Activated CD8-positive, alpha-beta T cell treated with anti-CD3 and anti-CD28 coated beads for 36 hours (primary cell): ENCODE measurements at regions not wholly inside any gene's neighbourhood (a gene's known extent, or its start where the extent isn't known, plus 50 kb on each side); places are given as distances from the start of the nearest gene placed in this dataset.

Experiments used
- ATAC-seq: fragments of 200-7000 bp; cut with Tn5 transposase; one replicate; pipeline ENCODE4 v1.10.0; 2021; ENCODE audit warnings: mild to moderate bottlenecking, moderate library complexity
- CTCF ChIA-PET: fragments of 350-600 bp; sonication (Branson Sonifier 250); formaldehyde crosslinking; loops from one replicate; lab custom pipeline; 2021; ENCODE audit warnings: antibody characterized with exemption; lab: Charles Lee
- POLR2A ChIA-PET: fragments of 350-600 bp; sonication (Branson Sonifier 250); formaldehyde crosslinking; loops from one replicate; lab custom pipeline; 2021; ENCODE audit warnings: antibody characterized with exemption; lab: Charles Lee
- DNase-seq: peaks from one replicate; pipeline ENCODE4 v3.0.0-alpha.2; 2020
- H3K27ac Mint-ChIP-seq: one replicate; pipeline ENCODE4 v1.8.0; 2021; ENCODE audit warnings: mild to moderate bottlenecking, mixed read lengths
- H3K27me3 Mint-ChIP-seq: one replicate; pipeline ENCODE4 v1.8.0; 2021; ENCODE audit warnings: mixed read lengths
- H3K36me3 Mint-ChIP-seq: one replicate; pipeline ENCODE4 v1.8.0; 2021; ENCODE audit warnings: low read depth, mixed read lengths
- H3K4me1 Mint-ChIP-seq: one replicate; pipeline ENCODE4 v1.8.0; 2021; ENCODE audit warnings: low read depth, mixed read lengths
- H3K4me3 Mint-ChIP-seq: one replicate; pipeline ENCODE4 v1.8.0; 2021; ENCODE audit warnings: mild to moderate bottlenecking, moderate library complexity, mixed read lengths
- H3K9me3 Mint-ChIP-seq: one replicate; pipeline ENCODE4 v1.8.0; 2021; ENCODE audit warnings: mixed read lengths
- CTCF ChIP-seq: fragments of 200-600 bp; IDR thresholded peaks from one replicate; pipeline ENCODE4 v1.8.0; 2022; ENCODE audit warnings: antibody characterized with exemption, mild to moderate bottlenecking
- intact Hi-C: fragments of 100-400 bp; cut with micrococcal nuclease; formaldehyde crosslinking; loops from one replicate; pipeline ENCODE4 v1.10.0; 2022

DNA sequence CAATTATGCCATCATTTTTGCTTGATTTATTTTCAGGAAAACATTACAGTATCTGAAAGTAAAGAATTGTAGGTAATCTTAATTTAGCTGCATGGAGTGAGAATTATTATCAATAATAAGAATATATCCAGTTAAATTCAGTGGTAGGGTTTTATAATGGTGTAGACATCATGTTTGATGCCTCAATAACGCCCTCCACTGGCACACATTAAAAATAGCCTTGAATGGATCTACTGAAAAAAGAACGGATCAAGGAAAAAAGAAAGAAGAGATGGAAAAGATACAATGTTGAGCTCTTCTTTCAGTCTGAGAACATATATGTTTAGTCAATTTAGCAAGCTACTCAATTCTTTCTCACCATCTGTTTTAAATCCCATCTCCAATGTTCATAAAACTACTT is 319.2 kb downstream of the CDC14C start:
- intact Hi-C loops, result no loop called here

DNA sequence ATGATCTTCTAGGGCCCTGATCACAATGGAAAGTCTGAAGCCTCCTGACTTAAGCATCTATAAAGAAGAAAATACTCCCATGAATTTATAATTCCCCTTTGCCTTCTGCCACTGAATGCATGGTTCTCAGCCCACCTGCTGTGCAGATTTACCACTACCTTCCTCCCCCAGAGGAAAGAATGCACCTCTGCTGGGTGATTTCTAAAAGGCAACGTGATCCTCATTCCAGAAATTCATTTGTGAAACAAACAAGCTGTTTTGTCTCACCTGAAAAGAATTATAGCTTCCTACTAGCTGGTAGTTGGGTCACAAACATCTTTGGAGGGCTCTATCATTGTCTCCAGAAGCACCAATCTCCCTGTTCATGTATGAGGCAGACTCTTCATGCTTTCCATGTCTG is 320.2 kb downstream of the CDC14C start:
- DNase-seq (no peak), ATAC-seq (no peak)
- H3K27me3 Mint-ChIP-seq, result no peaks in the 10 kb centered on the region
- TF ChIP-seq CTCF, result no peak
- POLR2A ChIA-PET, result no interaction called here
- no peak overlapping the region for H3K27ac Mint-ChIP-seq
- no peaks in the 10 kb centered on the region for H3K4me1 Mint-ChIP-seq
- no peaks in the 10 kb centered on the region for H3K36me3 Mint-ChIP-seq
- no peak overlapping the region for H3K4me3 Mint-ChIP-seq
- intact Hi-C loops, result no loop called here
- CTCF ChIA-PET, result no interaction called here
- H3K9me3 Mint-ChIP-seq, result peaks cover 5% of the 10 kb centered on the region

More for the DNA sequence above, 319.2 kb downstream of the CDC14C start:
- DNase-seq, result no peak
- CTCF ChIA-PET, result no interaction called here
- no peak for ATAC-seq
- Mint-ChIP-seq H3K27ac (no peak overlapping the region), H3K36me3 (no peaks in the 10 kb centered on the region), H3K4me3 (no peak overlapping the region), H3K27me3 (no peaks in the 10 kb centered on the region), H3K4me1 (no peaks in the 10 kb centered on the region), H3K9me3 (peaks cover 15% of the 10 kb centered on the region)
- no peak for TF ChIP-seq CTCF
- POLR2A ChIA-PET, result no interaction called here

- TF ChIP-seq CTCF, result no peak
- Mint-ChIP-seq H3K27me3 (no peaks in the 10 kb centered on the region), H3K4me1 (no peaks in the 10 kb centered on the region), H3K4me3 (no peak overlapping the region), H3K9me3 (peaks cover 4% of the 10 kb centered on the region), H3K36me3 (no peaks in the 10 kb centered on the region), H3K27ac (no peak overlapping the region)
- intact Hi-C loops, result no loop called here
- DNase-seq (no peak), ATAC-seq (no peak)
- CTCF ChIA-PET, result no interaction called here
- POLR2A ChIA-PET, result no interaction called here
These were observed 320.7 kb downstream of the CDC14C start for GRCh38 chr7:49245062-49245461.

- ATAC-seq (no peak), DNase-seq (no peak)
- no peaks in the 10 kb centered on the region for H3K27me3 Mint-ChIP-seq
- intact Hi-C loops, result no loop called here
- no peak for TF ChIP-seq CTCF
- H3K4me3 Mint-ChIP-seq, result no peak overlapping the region
- H3K4me1 Mint-ChIP-seq, result no peaks in the 10 kb centered on the region
- ChIA-PET POLR2A (no interaction called here), CTCF (no interaction called here)
- peaks cover 6% of the 10 kb centered on the region for H3K9me3 Mint-ChIP-seq
- H3K36me3 Mint-ChIP-seq, result no peaks in the 10 kb centered on the region
- H3K27ac Mint-ChIP-seq, result no peak overlapping the region
These were observed 323.4 kb downstream of the CDC14C start for GRCh38 chr7:49247759-49248158.

DNA sequence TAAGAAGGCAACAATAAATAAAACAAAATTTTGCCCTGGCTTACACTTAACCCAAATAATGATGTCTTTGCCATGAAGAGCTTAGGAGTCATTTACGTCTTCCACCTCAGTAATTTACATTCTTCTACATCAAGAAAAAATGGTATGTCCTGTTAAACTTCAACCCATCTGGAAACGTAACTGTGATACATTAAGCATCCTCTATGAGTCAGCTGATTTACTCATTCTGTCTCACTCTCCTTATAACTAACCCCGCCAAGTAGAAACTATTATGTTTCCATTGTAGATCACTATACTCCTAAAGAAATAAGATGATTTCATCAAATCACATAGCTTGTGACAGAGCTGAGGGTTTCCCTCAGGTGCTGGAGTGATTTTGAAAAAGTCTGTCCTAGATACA is 330.7 kb downstream of the CDC14C start:
- Mint-ChIP-seq H3K36me3 (no peaks in the 10 kb centered on the region), H3K27me3 (no peaks in the 10 kb centered on the region), H3K4me1 (no peaks in the 10 kb centered on the region), H3K9me3 (peaks cover 5% of the 10 kb centered on the region), H3K27ac (no peak overlapping the region), H3K4me3 (no peak overlapping the region)
- no peak for TF ChIP-seq CTCF
- CTCF ChIA-PET, result no interaction called here
- intact Hi-C loops, result no loop called here
- DNase-seq (no peak), ATAC-seq (no peak)
- POLR2A ChIA-PET, result no interaction called here
